ENCODE measurements at regions not wholly inside any gene's neighbourhood (a gene's known extent, or its start where the extent isn't known, plus 50 kb on each side); places are given as distances from the start of the nearest gene placed in this dataset.

- TF ChIP-seq CTCF (IDR thresholded peaks at IDR 0.05) (no peak), POLR2AphosphoS5 (IDR thresholded peaks at IDR 0.05) (no peak), POLR2A (IDR thresholded peaks at IDR 0.05) (no peak), EP300 (IDR thresholded peaks at IDR 0.05) (no peak)
Measured at GRCh38 chr13:111853721-111854120, 213.2 kb upstream of the SOX1 start.

All from gastroesophageal sphincter (tissue), 3 donors.